ENCODE measurements at regions not wholly inside any gene's neighbourhood (a gene's known extent, or its start where the extent isn't known, plus 50 kb on each side); places are given as distances from the start of the nearest gene placed in this dataset.

DNA sequence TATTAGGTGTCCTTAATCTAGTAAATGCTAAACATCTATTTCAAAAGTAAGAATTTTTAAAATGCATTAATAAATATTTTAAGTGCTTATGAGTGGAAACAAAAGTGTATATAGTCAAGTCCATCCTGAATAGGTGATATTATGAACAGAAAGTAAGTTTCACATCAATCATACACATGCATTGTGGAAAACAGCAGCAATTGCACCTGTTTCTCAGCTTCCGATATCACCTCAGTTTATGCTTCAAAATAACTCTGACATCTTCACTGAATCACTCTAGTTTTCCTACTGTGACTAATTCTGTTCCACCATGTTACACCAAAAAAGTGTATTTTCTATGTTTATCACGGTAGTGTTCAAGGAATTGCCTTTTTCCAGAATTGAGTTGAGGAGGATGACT, 172.6 kb upstream of the MANEA start:
- no peaks in the 10 kb centered on the region for H3K36me3 ChIP-seq (ENCODE audit: insufficient read depth, low read length)
- H3K9me3 ChIP-seq (ENCODE audit: control insufficient read depth, insufficient read depth, low read length): no peaks in the 10 kb centered on the region
- H3K9ac ChIP-seq (ENCODE audit: low read depth, low read length): no peak overlapping the region
- H3K4me1 ChIP-seq (ENCODE audit: insufficient read depth, low read length): no peaks in the 10 kb centered on the region

GRCh38 chr6:95408111-95408510, 169.2 kb upstream of the MANEA start:
- Histone ChIP-seq H3K9me3 (ENCODE audit: control insufficient read depth, insufficient read depth, low read length) (no peaks in the 10 kb centered on the region), H3K4me1 (ENCODE audit: insufficient read depth, low read length) (no peaks in the 10 kb centered on the region), H3K36me3 (ENCODE audit: insufficient read depth, low read length) (no peaks in the 10 kb centered on the region), H3K9ac (ENCODE audit: low read depth, low read length) (no peak overlapping the region)

- Histone ChIP-seq H3K9ac (ENCODE audit: low read depth, low read length) (no peak overlapping the region), H3K4me1 (ENCODE audit: insufficient read depth, low read length) (no peaks in the 10 kb centered on the region), H3K9me3 (ENCODE audit: control insufficient read depth, insufficient read depth, low read length) (no peaks in the 10 kb centered on the region), H3K36me3 (ENCODE audit: insufficient read depth, low read length) (no peaks in the 10 kb centered on the region)
These were observed 167.2 kb upstream of the MANEA start for GRCh38 chr6:95410168-95410567.

GRCh38 chr6:95413789-95414188, 163.5 kb upstream of the MANEA start:
- Histone ChIP-seq H3K9ac (ENCODE audit: low read depth, low read length) (no peak overlapping the region), H3K9me3 (ENCODE audit: control insufficient read depth, insufficient read depth, low read length) (no peaks in the 10 kb centered on the region), H3K36me3 (ENCODE audit: insufficient read depth, low read length) (no peaks in the 10 kb centered on the region), H3K4me1 (ENCODE audit: insufficient read depth, low read length) (no peaks in the 10 kb centered on the region)

- no peak overlapping the region for H3K9ac ChIP-seq (ENCODE audit: low read depth, low read length)
- no peaks in the 10 kb centered on the region for H3K4me1 ChIP-seq (ENCODE audit: insufficient read depth, low read length)
These were observed 159.5 kb upstream of the MANEA start for GRCh38 chr6:95417856-95418255.

DNA sequence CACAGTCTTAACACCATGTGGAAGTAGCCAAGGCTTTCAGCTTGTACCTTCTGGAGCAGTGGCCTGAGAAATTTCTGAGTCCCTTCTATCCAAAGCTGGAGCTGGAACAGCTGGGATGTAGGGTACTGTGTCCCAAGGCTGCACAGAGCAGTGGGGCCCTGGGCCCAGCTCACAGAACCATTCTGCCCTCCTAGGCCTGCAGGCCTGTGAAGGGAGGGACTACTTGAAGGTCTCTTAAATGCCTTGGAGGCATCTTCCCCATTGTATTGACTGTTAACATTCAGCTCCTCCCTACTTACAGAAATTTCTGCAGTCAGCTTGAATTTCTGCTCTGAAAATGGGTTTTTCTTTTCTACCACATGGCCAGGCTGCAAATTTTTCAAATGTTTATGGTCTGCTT, 156.5 kb upstream of the MANEA start:
- Histone ChIP-seq H3K36me3 (ENCODE audit: insufficient read depth, low read length) (no peaks in the 10 kb centered on the region), H3K4me1 (ENCODE audit: insufficient read depth, low read length) (no peaks in the 10 kb centered on the region), H3K9ac (ENCODE audit: low read depth, low read length) (no peak overlapping the region), H3K9me3 (ENCODE audit: control insufficient read depth, insufficient read depth, low read length) (peaks cover 4% of the 10 kb centered on the region; the same call in 1 of the 2 replicates)

More at GRCh38 chr6:95417856-95418255, 159.5 kb upstream of the MANEA start:
- Histone ChIP-seq H3K36me3 (ENCODE audit: insufficient read depth, low read length) (no peaks in the 10 kb centered on the region), H3K9me3 (ENCODE audit: control insufficient read depth, insufficient read depth, low read length) (peaks cover 4% of the 10 kb centered on the region; the same call in 1 of the 2 replicates)

- H3K9ac ChIP-seq (ENCODE audit: low read depth, low read length): no peak overlapping the region
- H3K4me1 ChIP-seq (ENCODE audit: insufficient read depth, low read length): no peaks in the 10 kb centered on the region
- H3K9me3 ChIP-seq (ENCODE audit: control insufficient read depth, insufficient read depth, low read length): peaks cover 4% of the 10 kb centered on the region; the same call in 1 of the 2 replicates
- no peaks in the 10 kb centered on the region for H3K36me3 ChIP-seq (ENCODE audit: insufficient read depth, low read length)
These were observed 154.0 kb upstream of the MANEA start for GRCh38 chr6:95423331-95423730.

GRCh38 chr6:95431637-95432228, 145.6 kb upstream of the MANEA start:
- no peaks in the 10 kb centered on the region for H3K36me3 ChIP-seq (ENCODE audit: insufficient read depth, low read length)
- H3K9ac ChIP-seq (ENCODE audit: low read depth, low read length): no peak overlapping the region
- no peaks in the 10 kb centered on the region for H3K4me1 ChIP-seq (ENCODE audit: insufficient read depth, low read length)
- H3K9me3 ChIP-seq (ENCODE audit: control insufficient read depth, insufficient read depth, low read length): no peaks in the 10 kb centered on the region

GRCh38 chr6:95439741-95440140, 137.6 kb upstream of the MANEA start:
- no peaks in the 10 kb centered on the region for H3K9me3 ChIP-seq (ENCODE audit: control insufficient read depth, insufficient read depth, low read length)
- no peak overlapping the region for H3K9ac ChIP-seq (ENCODE audit: low read depth, low read length)
- H3K36me3 ChIP-seq (ENCODE audit: insufficient read depth, low read length): no peaks in the 10 kb centered on the region
- no peaks in the 10 kb centered on the region for H3K4me1 ChIP-seq (ENCODE audit: insufficient read depth, low read length)

- Histone ChIP-seq H3K36me3 (ENCODE audit: insufficient read depth, low read length) (no peaks in the 10 kb centered on the region), H3K9ac (ENCODE audit: low read depth, low read length) (no peak overlapping the region), H3K9me3 (ENCODE audit: control insufficient read depth, insufficient read depth, low read length) (no peaks in the 10 kb centered on the region), H3K4me1 (ENCODE audit: insufficient read depth, low read length) (no peaks in the 10 kb centered on the region)
These were observed 129.1 kb upstream of the MANEA start for GRCh38 chr6:95448208-95448607.

GRCh38 chr6:95469511-95469910, 107.8 kb upstream of the MANEA start:
- H3K9ac ChIP-seq (ENCODE audit: low read depth, low read length): no peak overlapping the region
- no peaks in the 10 kb centered on the region for H3K4me1 ChIP-seq (ENCODE audit: insufficient read depth, low read length)
- H3K9me3 ChIP-seq (ENCODE audit: control insufficient read depth, insufficient read depth, low read length): no peaks in the 10 kb centered on the region
- H3K36me3 ChIP-seq (ENCODE audit: insufficient read depth, low read length): no peaks in the 10 kb centered on the region

- Histone ChIP-seq H3K9ac (ENCODE audit: low read depth, low read length) (no peak overlapping the region), H3K9me3 (ENCODE audit: control insufficient read depth, insufficient read depth, low read length) (no peaks in the 10 kb centered on the region), H3K4me1 (ENCODE audit: insufficient read depth, low read length) (no peaks in the 10 kb centered on the region; the same call in 1 of the 2 replicates), H3K36me3 (ENCODE audit: insufficient read depth, low read length) (no peaks in the 10 kb centered on the region)
These were observed 98.4 kb upstream of the MANEA start for GRCh38 chr6:95478941-95479340.

- peaks cover under 1% of the 10 kb centered on the region for H3K4me1 ChIP-seq (ENCODE audit: insufficient read depth, low read length)
- no peaks in the 10 kb centered on the region for H3K9me3 ChIP-seq (ENCODE audit: control insufficient read depth, insufficient read depth, low read length)
- no peak overlapping the region for H3K9ac ChIP-seq (ENCODE audit: low read depth, low read length)
- no peaks in the 10 kb centered on the region for H3K36me3 ChIP-seq (ENCODE audit: insufficient read depth, low read length)
These were observed 89.5 kb upstream of the MANEA start for GRCh38 chr6:95487817-95488216.

- peaks cover 5% of the 10 kb centered on the region for H3K4me1 ChIP-seq (ENCODE audit: insufficient read depth, low read length)
- H3K36me3 ChIP-seq (ENCODE audit: insufficient read depth, low read length): no peaks in the 10 kb centered on the region
- no peaks in the 10 kb centered on the region for H3K9me3 ChIP-seq (ENCODE audit: control insufficient read depth, insufficient read depth, low read length)
- H3K9ac ChIP-seq (ENCODE audit: low read depth, low read length): no peak overlapping the region
These were observed 88.0 kb upstream of the MANEA start for GRCh38 chr6:95489185-95489863.

- Histone ChIP-seq H3K9ac (ENCODE audit: low read depth, low read length) (no peak overlapping the region), H3K9me3 (ENCODE audit: control insufficient read depth, insufficient read depth, low read length) (peaks cover 3% of the 10 kb centered on the region; the same call in 1 of the 2 replicates), H3K4me1 (ENCODE audit: insufficient read depth, low read length) (peaks cover 5% of the 10 kb centered on the region), H3K36me3 (ENCODE audit: insufficient read depth, low read length) (no peaks in the 10 kb centered on the region)
These were observed 80.4 kb upstream of the MANEA start for GRCh38 chr6:95496769-95497426.
